ENCODE measurements at regions not wholly inside any gene's neighbourhood (a gene's known extent, or its start where the extent isn't known, plus 50 kb on each side); places are given as distances from the start of the nearest gene placed in this dataset.

- TF ChIP-seq CTCF (IDR thresholded peaks at IDR 0.05): no peak
- TF ChIP-seq POLR2A (IDR thresholded peaks at IDR 0.05): no peak
Observed at GRCh38 chrX:6707497-6707896, 172.6 kb upstream of the VCX3A start.

All from testis (tissue), 2 donors.